ENCODE measurements at regions not wholly inside any gene's neighbourhood (a gene's known extent, or its start where the extent isn't known, plus 50 kb on each side); places are given as distances from the start of the nearest gene placed in this dataset.

- no peak for DNase-seq
Measured at GRCh38 chr11:112625814-112626213, 335.4 kb upstream of the NCAM1 start.

- DNase-seq = no peak
Measured at GRCh38 chr11:112626731-112627130, 334.5 kb upstream of the NCAM1 start.

- DNase-seq = no peak
Measured at GRCh38 chr11:112627588-112628045, 333.6 kb upstream of the NCAM1 start.

GRCh38 chr11:112628676-112629075 is 332.5 kb upstream of the NCAM1 start:
- no peak for DNase-seq

- DNase-seq = no peak
Measured at GRCh38 chr11:112630496-112630895, 330.7 kb upstream of the NCAM1 start.

- no peak for DNase-seq
Measured at GRCh38 chr11:112631333-112631732, 329.9 kb upstream of the NCAM1 start.

- DNase-seq = no peak
Measured at GRCh38 chr11:112632866-112633505, 328.2 kb upstream of the NCAM1 start.

- DNase-seq = no peak
Measured at GRCh38 chr11:112634551-112634950, 326.7 kb upstream of the NCAM1 start.

- DNase-seq = no peak
Measured at GRCh38 chr11:112634995-112635737, 326.1 kb upstream of the NCAM1 start.

- no peak for DNase-seq
Measured at GRCh38 chr11:112637076-112637475, 324.1 kb upstream of the NCAM1 start.

- DNase-seq = no peak
Measured at GRCh38 chr11:112637876-112638275, 323.3 kb upstream of the NCAM1 start.

- DNase-seq = no peak
Measured at GRCh38 chr11:112639469-112639868, 321.8 kb upstream of the NCAM1 start.

GRCh38 chr11:112643416-112643815 is 317.8 kb upstream of the NCAM1 start:
- DNase-seq = no peak

- DNase-seq = no peak
Measured at GRCh38 chr11:112644410-112645131, 316.6 kb upstream of the NCAM1 start.

- DNase-seq = no peak
Measured at GRCh38 chr11:112649856-112650255, 311.4 kb upstream of the NCAM1 start.

- DNase-seq = no peak
Measured at GRCh38 chr11:112650527-112650926, 310.7 kb upstream of the NCAM1 start.

- no peak for DNase-seq
Measured at GRCh38 chr11:112651386-112651785, 309.8 kb upstream of the NCAM1 start.

GRCh38 chr11:112652786-112653390 is 308.3 kb upstream of the NCAM1 start:
- no peak for DNase-seq

GRCh38 chr11:112655371-112655770 is 305.8 kb upstream of the NCAM1 start:
- DNase-seq = no peak

GRCh38 chr11:112656772-112657428 is 304.3 kb upstream of the NCAM1 start:
- DNase-seq = no peak

- DNase-seq = no peak
Measured at GRCh38 chr11:112658431-112658878, 302.8 kb upstream of the NCAM1 start.

- DNase-seq = no peak
Measured at GRCh38 chr11:112661146-112661545, 300.1 kb upstream of the NCAM1 start.

GRCh38 chr11:112661571-112661970 is 299.6 kb upstream of the NCAM1 start:
- DNase-seq = no peak
